ENCODE measurements at regions not wholly inside any gene's neighbourhood (a gene's known extent, or its start where the extent isn't known, plus 50 kb on each side); places are given as distances from the start of the nearest gene placed in this dataset.

DNA sequence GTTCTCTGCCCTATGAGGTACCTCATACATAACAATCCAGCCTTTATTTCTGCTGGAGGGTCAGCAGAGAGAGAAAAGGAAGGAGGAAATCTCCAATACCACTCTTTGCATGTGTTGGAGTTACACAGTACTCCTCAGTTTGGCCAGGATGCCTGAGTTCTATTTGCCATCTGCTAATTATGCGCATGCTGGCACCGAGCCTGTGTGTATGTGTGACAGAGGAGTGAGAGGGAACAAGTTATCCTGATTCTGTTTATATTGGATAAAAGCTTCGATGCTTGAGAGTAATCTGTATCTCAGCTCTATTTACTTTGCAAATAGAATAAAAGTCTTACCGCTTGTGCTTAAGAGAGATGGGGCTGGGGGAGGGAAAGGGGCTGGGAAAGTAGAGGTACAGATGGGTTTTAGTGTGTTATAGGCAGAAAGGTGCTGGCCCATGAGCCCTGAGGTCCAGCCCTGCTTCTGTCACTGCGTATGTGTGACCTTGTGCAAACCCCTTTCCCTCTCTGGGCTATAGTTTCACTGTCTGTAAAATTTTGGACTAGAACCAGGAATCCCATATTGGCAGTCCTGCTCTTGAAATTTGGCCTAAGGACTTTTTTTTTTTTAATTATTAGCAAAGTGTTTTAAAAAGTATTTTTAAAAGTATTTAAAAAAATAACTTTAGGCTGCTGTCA is 54.5 kb upstream of the PLXNA2 start:
- POLR2A ChIA-PET, result no interaction called here
- no peak overlapping the region for H3K4me3 ChIP-seq (ENCODE audit: low read depth, low read length)
- TF ChIP-seq, protein P1, sequence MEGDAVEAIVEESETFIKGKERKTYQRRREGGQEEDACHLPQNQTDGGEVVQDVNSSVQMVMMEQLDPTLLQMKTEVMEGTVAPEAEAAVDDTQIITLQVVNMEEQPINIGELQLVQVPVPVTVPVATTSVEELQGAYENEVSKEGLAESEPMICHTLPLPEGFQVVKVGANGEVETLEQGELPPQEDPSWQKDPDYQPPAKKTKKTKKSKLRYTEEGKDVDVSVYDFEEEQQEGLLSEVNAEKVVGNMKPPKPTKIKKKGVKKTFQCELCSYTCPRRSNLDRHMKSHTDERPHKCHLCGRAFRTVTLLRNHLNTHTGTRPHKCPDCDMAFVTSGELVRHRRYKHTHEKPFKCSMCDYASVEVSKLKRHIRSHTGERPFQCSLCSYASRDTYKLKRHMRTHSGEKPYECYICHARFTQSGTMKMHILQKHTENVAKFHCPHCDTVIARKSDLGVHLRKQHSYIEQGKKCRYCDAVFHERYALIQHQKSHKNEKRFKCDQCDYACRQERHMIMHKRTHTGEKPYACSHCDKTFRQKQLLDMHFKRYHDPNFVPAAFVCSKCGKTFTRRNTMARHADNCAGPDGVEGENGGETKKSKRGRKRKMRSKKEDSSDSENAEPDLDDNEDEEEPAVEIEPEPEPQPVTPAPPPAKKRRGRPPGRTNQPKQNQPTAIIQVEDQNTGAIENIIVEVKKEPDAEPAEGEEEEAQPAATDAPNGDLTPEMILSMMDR (IDR thresholded peaks at IDR 0.05; ENCODE audit: insufficient read depth, low read length, missing control alignments), result no peak
- no peak for DNase-seq (ENCODE audit: low read depth, low spot score)
- CTCF ChIA-PET, result no interaction called here

- POLR2A ChIA-PET, result no interaction called here
- H3K4me3 ChIP-seq (ENCODE audit: low read depth, low read length), result no peak overlapping the region
- DNase-seq (ENCODE audit: low read depth, low spot score), result no peak
- TF ChIP-seq, protein P1 (IDR thresholded peaks at IDR 0.05; ENCODE audit: insufficient read depth, low read length, missing control alignments), result no peak
- CTCF ChIA-PET, result no interaction called here
Observed at GRCh38 chr1:208300084-208300770, 56.0 kb upstream of the PLXNA2 start.

GRCh38 chr1:208302699-208303238 is 58.6 kb upstream of the PLXNA2 start:
- TF ChIP-seq, protein P1 (IDR thresholded peaks at IDR 0.05; ENCODE audit: insufficient read depth, low read length, missing control alignments), result no peak
- H3K4me3 ChIP-seq (ENCODE audit: low read depth, low read length), result no peak overlapping the region
- ChIA-PET POLR2A (no interaction called here), CTCF (no interaction called here)
- no peak for DNase-seq (ENCODE audit: low read depth, low spot score)

- POLR2A ChIA-PET, result no interaction called here
- CTCF ChIA-PET, result interaction anchor here (1.2 kb wide), 1 partner anchor 507 kb away, joined by 3 read pairs; no protein-coding TSS in a partner anchor
- TF ChIP-seq, protein P1 (IDR thresholded peaks at IDR 0.05; ENCODE audit: insufficient read depth, low read length, missing control alignments), result no peak
- no peak for DNase-seq (ENCODE audit: low read depth, low spot score)
- no peak overlapping the region for H3K4me3 ChIP-seq (ENCODE audit: low read depth, low read length)
Observed at GRCh38 chr1:208303743-208304712, 59.8 kb upstream of the PLXNA2 start.

- POLR2A ChIA-PET, result no interaction called here
- H3K4me3 ChIP-seq (ENCODE audit: low read depth, low read length), result no peak overlapping the region
- CTCF ChIA-PET, result no interaction called here
- TF ChIP-seq, protein P1 (IDR thresholded peaks at IDR 0.05; ENCODE audit: insufficient read depth, low read length, missing control alignments), result no peak
- no peak for DNase-seq (ENCODE audit: low read depth, low spot score)
Observed at GRCh38 chr1:208308221-208308620, 64.0 kb upstream of the PLXNA2 start.

Measured in AG04449 (cell line).